Esophagus squamous epithelium (tissue), 5 donors: ENCODE measurements at regions not wholly inside any gene's neighbourhood (a gene's known extent, or its start where the extent isn't known, plus 50 kb on each side); places are given as distances from the start of the nearest gene placed in this dataset.
"Not testable (repeated sequence)": the region's sequence is repeated elsewhere in the genome, so short reads cannot be mapped to it uniquely, and the experiment has no call there.

Experiments used
- DNase-seq: peaks from one replicate; lab custom pipeline; 2025; lab: John Stamatoyannopoulos, UW
- H3K27ac ChIP-seq, 4 donors: fragments of 200-600 bp; sonication (generic); one replicate each; pipeline ENCODE4 v1.5.1; 2016 to 2019; ENCODE audit warnings: mild to moderate bottlenecking in 1 of 4
- H3K27me3 ChIP-seq, 4 donors: fragments of 200-600 bp; sonication (generic); 1 replicate in 3 of 4; 2 replicates in 1 of 4; pipeline versions ENCODE4 v1.5.1 to v1.6.0; 2017 to 2021; ENCODE audit warnings: antibody characterized with exemption in 1 of 4
- H3K36me3 ChIP-seq, 3 donors: fragments of 200-600 bp; sonication (generic); one replicate each; pipeline ENCODE4 v1.5.1; 2016 to 2019
- H3K4me1 ChIP-seq, 3 donors: fragments of 200-600 bp; sonication (generic); one replicate each; pipeline ENCODE4 v1.5.1; 2017 to 2019
- H3K4me3 ChIP-seq, 4 donors: fragments of 200-600 bp; sonication (generic); 1 replicate in 3 of 4; 2 replicates in 1 of 4; pipeline ENCODE4 v1.5.1; 2016 to 2019; ENCODE audit warnings: mild to moderate bottlenecking in 2 of 4, moderate library complexity in 1 of 4
- H3K9me3 ChIP-seq, 3 donors: fragments of 200-600 bp; sonication (generic); one replicate each; pipeline ENCODE4 v1.5.1; 2016 to 2019
- POLR2A ChIP-seq, 4 donors: fragments of 450-650 bp; IDR thresholded peaks; one replicate each; pipeline ENCODE4 v1.6.1; 2017; ENCODE audit warnings: antibody characterized with exemption in 4 of 4, mild to moderate bottlenecking in 4 of 4, moderate library complexity in 3 of 4
- whole genome bisulfite sequencing, 2 donors: methylation state at CpG; one replicate each; pipeline ENCODE4 v1.1.5; 2018; 5-methylcytosine and 5-hydroxymethylcytosine counted together
- intact Hi-C: fragments of 100-400 bp; cut with DNase I; formaldehyde crosslinking; loops from one replicate; pipeline ENCODE4 v1.15.0; 2022
- TF ChIP-seq, protein P1 (sequence below), 6 experiments: fragments of 450-650 bp in 4 of 6; fragments of 200-600 bp in 2 of 6; sonication (generic) in 2 of 6; IDR thresholded peaks; one replicate each; pipeline ENCODE4 v1.5.1; 2016 to 2019; ENCODE audit warnings: antibody characterized with exemption in 6 of 6, mild to moderate bottlenecking in 4 of 6, moderate library complexity in 4 of 6
- donor health status: DM: yes; HTN: yes; CAD: no.

DNA sequence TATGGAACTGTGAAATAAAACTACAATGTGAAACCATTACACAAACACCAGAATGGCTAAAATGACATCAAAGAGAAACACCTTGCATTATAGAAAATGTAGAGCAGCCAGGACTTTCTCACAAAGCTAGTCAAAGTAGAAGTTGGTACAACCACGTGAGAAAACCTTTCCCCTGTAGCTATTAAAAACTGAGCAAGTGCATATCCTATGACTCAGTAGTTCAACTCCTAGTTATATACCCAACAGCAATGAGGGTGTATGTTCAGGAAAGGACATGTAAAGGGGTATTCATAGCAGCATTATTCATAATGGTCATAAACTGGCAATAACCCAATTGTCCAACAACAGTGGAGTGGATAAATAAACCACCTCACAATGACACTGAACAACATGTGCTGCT is 177.5 kb upstream of the NUDT10 start:
- no peaks in the 10 kb centered on the region for H3K27me3 ChIP-seq
- H3K4me3 ChIP-seq, result no peak overlapping the region
- no peak for TF ChIP-seq POLR2A (IDR thresholded peaks at IDR 0.05)
- TF ChIP-seq, protein P1, sequence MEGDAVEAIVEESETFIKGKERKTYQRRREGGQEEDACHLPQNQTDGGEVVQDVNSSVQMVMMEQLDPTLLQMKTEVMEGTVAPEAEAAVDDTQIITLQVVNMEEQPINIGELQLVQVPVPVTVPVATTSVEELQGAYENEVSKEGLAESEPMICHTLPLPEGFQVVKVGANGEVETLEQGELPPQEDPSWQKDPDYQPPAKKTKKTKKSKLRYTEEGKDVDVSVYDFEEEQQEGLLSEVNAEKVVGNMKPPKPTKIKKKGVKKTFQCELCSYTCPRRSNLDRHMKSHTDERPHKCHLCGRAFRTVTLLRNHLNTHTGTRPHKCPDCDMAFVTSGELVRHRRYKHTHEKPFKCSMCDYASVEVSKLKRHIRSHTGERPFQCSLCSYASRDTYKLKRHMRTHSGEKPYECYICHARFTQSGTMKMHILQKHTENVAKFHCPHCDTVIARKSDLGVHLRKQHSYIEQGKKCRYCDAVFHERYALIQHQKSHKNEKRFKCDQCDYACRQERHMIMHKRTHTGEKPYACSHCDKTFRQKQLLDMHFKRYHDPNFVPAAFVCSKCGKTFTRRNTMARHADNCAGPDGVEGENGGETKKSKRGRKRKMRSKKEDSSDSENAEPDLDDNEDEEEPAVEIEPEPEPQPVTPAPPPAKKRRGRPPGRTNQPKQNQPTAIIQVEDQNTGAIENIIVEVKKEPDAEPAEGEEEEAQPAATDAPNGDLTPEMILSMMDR (IDR thresholded peaks at IDR 0.05), result no peak
- no peaks in the 10 kb centered on the region for H3K36me3 ChIP-seq
- DNase-seq, result no peak
- no peak overlapping the region for H3K27ac ChIP-seq
- 44% methylated on average over 1 of the region's 1 CpG; no CpG with 5 or more reads in 1 of the 2 donors for WGBS, 2 donors
- H3K4me1 ChIP-seq, result no peaks in the 10 kb centered on the region
- H3K9me3 ChIP-seq, result no peaks in the 10 kb centered on the region
- intact Hi-C loops, result no loop called here

- Histone ChIP-seq H3K4me1 (no peaks in the 10 kb centered on the region), H3K9me3 (no peaks in the 10 kb centered on the region), H3K4me3 (no peak overlapping the region), H3K27ac (no peak overlapping the region), H3K36me3 (no peaks in the 10 kb centered on the region), H3K27me3 (no peaks in the 10 kb centered on the region)
- DNase-seq, result no peak
- intact Hi-C loops, result no loop called here
- TF ChIP-seq, protein P1 (IDR thresholded peaks at IDR 0.05), result no peak
- no peak for TF ChIP-seq POLR2A (IDR thresholded peaks at IDR 0.05)
- 45 to 53% methylated on average over 4 of the region's 4 CpGs for WGBS, 2 donors
Measured at GRCh38 chrX:51155566-51155965, 177.1 kb upstream of the NUDT10 start.

DNA sequence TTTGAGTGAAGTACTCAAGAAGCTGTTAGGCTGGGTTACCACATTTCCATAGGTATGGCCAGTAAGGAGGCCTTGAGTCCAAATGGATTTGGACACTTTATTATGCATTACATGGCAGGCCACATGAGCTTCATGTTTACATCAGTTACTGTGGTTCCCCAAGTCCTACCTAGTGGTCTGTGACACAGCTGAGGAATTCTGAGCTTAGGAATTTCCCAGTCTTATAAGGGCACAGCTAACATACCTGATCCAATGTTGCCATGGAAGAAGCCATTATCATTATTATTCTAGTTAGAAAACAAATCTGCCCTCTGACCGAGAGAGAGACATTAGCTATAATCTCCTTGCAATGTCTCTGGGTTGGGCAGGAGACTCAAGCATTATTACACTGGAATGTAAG is 174.4 kb upstream of the NUDT10 start:
- H3K27ac ChIP-seq, result no peak overlapping the region
- H3K4me1 ChIP-seq, result no peaks in the 10 kb centered on the region
- H3K4me3 ChIP-seq, result no peak overlapping the region
- no peak for DNase-seq
- H3K36me3 ChIP-seq, result no peaks in the 10 kb centered on the region
- TF ChIP-seq, protein P1 (IDR thresholded peaks at IDR 0.05), result no peak
- no peak for TF ChIP-seq POLR2A (IDR thresholded peaks at IDR 0.05)
- H3K27me3 ChIP-seq, result no peaks in the 10 kb centered on the region
- WGBS, 2 donors, result 40 to 50% methylated on average over 1 of the region's 1 CpG
- no peaks in the 10 kb centered on the region for H3K9me3 ChIP-seq
- intact Hi-C loops, result no loop called here

GRCh38 chrX:51159378-51159777 is 173.2 kb upstream of the NUDT10 start:
- H3K36me3 ChIP-seq, H3K4me1 ChIP-seq, H3K27me3 ChIP-seq, intact Hi-C loops, DNase-seq, H3K27ac ChIP-seq, H3K4me3 ChIP-seq, H3K9me3 ChIP-seq: not testable (repeated sequence)
- WGBS, 2 donors, result 40 to 83% methylated on average over 1 of the region's 1 CpG

GRCh38 chrX:51163730-51164129 is 168.9 kb upstream of the NUDT10 start:
- Histone ChIP-seq H3K27me3 (no peaks in the 10 kb centered on the region), H3K4me1 (no peaks in the 10 kb centered on the region), H3K27ac (no peak overlapping the region), H3K9me3 (no peaks in the 10 kb centered on the region), H3K36me3 (no peaks in the 10 kb centered on the region), H3K4me3 (no peak overlapping the region)
- TF ChIP-seq, protein P1 (IDR thresholded peaks at IDR 0.05), result no peak
- no peak for TF ChIP-seq POLR2A (IDR thresholded peaks at IDR 0.05)
- intact Hi-C loops, result no loop called here
- WGBS, 2 donors, result 73 to 91% methylated on average over 6 of the region's 6 CpGs
- no peak for DNase-seq

GRCh38 chrX:51178356-51178900 is 154.2 kb upstream of the NUDT10 start:
- not testable (repeated sequence) for H3K4me1 ChIP-seq

DNA sequence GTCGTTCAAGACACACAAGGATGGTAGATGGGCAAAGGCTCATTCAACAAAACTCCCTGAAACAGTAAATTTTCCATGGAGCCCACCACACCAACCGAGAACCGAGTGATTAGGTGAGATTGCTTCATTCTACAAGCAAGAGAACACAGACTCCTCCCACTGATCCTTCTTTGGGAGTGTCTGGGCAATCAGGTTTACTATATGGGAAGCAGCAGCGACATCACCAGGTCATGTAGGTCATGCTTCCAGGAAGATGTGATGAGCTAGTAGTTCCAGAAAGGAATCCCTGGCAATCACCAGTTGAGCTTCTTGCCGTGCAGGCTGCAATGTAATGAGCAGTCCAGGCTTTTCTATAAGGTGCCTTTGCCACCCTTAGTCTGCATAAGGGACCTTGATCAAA is 152.8 kb upstream of the NUDT10 start:
- H3K27me3 ChIP-seq, H3K4me1 ChIP-seq, H3K36me3 ChIP-seq, H3K4me3 ChIP-seq, H3K27ac ChIP-seq, H3K9me3 ChIP-seq, intact Hi-C loops, DNase-seq: not testable (repeated sequence)
- 64 to 66% methylated on average over 3 to 4 of the region's 5 CpGs for WGBS, 2 donors

More at GRCh38 chrX:51178356-51178900, 154.2 kb upstream of the NUDT10 start:
- DNase-seq, H3K4me3 ChIP-seq, intact Hi-C loops, H3K9me3 ChIP-seq, H3K27ac ChIP-seq, H3K36me3 ChIP-seq, H3K27me3 ChIP-seq: not testable (repeated sequence)
- WGBS, 2 donors, result 67 to 75% methylated on average over 3 to 4 of the region's 4 CpGs
